Stromal cell of bone marrow (primary cell): ENCODE measurements at regions not wholly inside any gene's neighbourhood (a gene's known extent, or its start where the extent isn't known, plus 50 kb on each side); places are given as distances from the start of the nearest gene placed in this dataset.
"Not testable (repeated sequence)": the region's sequence is repeated elsewhere in the genome, so short reads cannot be mapped to it uniquely, and the experiment has no call there.

Experiments
- DNase-seq: peaks from one replicate; pipeline ENCODE4 v3.0.0-alpha.2; 2012; ENCODE audit warnings: low read depth

GRCh38 chr5:68115584-68115983 is 100.0 kb upstream of the PIK3R1 start:
- DNase-seq: no peak

- peak; percentile 82 for DNase-seq
Observed at GRCh38 chr5:68114378-68115040, 101.0 kb upstream of the PIK3R1 start.

- no peak for DNase-seq
Observed at GRCh38 chr5:68112658-68113057, 102.9 kb upstream of the PIK3R1 start.

- no peak for DNase-seq
Observed at GRCh38 chr5:68110894-68111293, 104.7 kb upstream of the PIK3R1 start.

- DNase-seq: no peak
Observed at GRCh38 chr5:68110264-68110663, 105.3 kb upstream of the PIK3R1 start.

- DNase-seq: not testable (repeated sequence)
Observed at GRCh38 chr5:68104217-68104616, 111.3 kb upstream of the PIK3R1 start.

- not testable (repeated sequence) for DNase-seq
Observed at GRCh38 chr5:68103297-68103696, 112.3 kb upstream of the PIK3R1 start.

GRCh38 chr5:68099327-68099726 is 116.2 kb upstream of the PIK3R1 start:
- no peak for DNase-seq

GRCh38 chr5:68093455-68094159 is 121.9 kb upstream of the PIK3R1 start:
- DNase-seq: no peak

- DNase-seq: peak; percentile 66
Observed at GRCh38 chr5:68088302-68088701, 127.3 kb upstream of the PIK3R1 start.

- DNase-seq: no peak
Observed at GRCh38 chr5:68087866-68088265, 127.7 kb upstream of the PIK3R1 start.

GRCh38 chr5:68086857-68087256 is 128.7 kb upstream of the PIK3R1 start:
- peak; percentile 57 for DNase-seq

GRCh38 chr5:68086439-68086838 is 129.1 kb upstream of the PIK3R1 start:
- no peak for DNase-seq

GRCh38 chr5:68084396-68084795 is 131.2 kb upstream of the PIK3R1 start:
- no peak for DNase-seq

GRCh38 chr5:68080282-68081050 is 135.1 kb upstream of the PIK3R1 start:
- DNase-seq: no peak

- no peak for DNase-seq
Observed at GRCh38 chr5:68077349-68077894, 138.1 kb upstream of the PIK3R1 start.

- no peak for DNase-seq
Observed at GRCh38 chr5:68074633-68075032, 140.9 kb upstream of the PIK3R1 start.

- no peak for DNase-seq
Observed at GRCh38 chr5:68074048-68074632, 141.4 kb upstream of the PIK3R1 start.

GRCh38 chr5:68071736-68072135 is 143.8 kb upstream of the PIK3R1 start:
- DNase-seq: no peak

GRCh38 chr5:68071282-68071632 is 144.3 kb upstream of the PIK3R1 start:
- DNase-seq: no peak

GRCh38 chr5:68070591-68071281 is 144.8 kb upstream of the PIK3R1 start:
- no peak for DNase-seq
